GM21515 (cell line): ENCODE measurements at regions not wholly inside any gene's neighbourhood (a gene's known extent, or its start where the extent isn't known, plus 50 kb on each side); places are given as distances from the start of the nearest gene placed in this dataset.

Experiments used
- ATAC-seq: cut with Tn5 transposase; IDR thresholded peaks from one replicate; pipeline ENCODE4 v1.9.1; 2021; ENCODE audit not compliant: unreplicated experiment

DNA sequence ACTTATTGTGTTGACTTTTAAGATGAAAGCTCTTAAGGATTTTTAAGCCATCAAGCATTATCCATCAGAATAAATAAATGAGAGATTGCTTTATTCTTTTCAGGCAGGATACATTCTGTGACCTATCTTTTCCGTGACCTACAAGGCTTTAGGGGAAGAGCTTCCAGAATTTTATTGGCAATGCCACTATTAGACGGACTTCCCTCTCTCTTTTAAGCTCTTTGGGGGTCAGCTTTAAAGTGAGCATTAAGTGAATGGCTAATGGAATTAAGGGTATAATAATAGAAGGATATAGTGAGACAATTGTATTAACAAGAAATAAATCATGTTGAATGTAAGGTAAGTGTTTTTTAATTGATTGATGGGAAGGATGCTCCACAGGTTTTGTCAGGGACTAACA is 273.7 kb downstream of the GPAT3 start:
- ATAC-seq = no peak

DNA sequence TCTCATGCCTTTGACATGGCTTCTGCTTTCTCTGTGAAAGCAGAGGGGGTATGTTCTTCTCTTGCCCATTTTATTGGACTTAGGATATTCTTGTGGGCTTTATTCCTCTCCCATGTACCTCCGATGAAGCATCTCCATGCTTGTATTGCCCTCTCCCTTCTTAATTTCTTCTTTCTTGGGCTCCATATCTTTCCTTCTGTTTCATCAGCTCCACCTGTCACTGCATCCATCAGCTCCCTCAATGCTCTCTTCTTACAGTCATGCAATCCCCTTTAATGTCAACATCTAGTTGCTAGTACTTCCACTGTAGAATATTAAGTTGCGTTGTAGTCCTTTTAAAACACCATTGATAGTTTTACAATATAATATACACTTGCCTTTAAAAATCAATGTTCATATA is 257.6 kb downstream of the GPAT3 start:
- no peak for ATAC-seq

DNA sequence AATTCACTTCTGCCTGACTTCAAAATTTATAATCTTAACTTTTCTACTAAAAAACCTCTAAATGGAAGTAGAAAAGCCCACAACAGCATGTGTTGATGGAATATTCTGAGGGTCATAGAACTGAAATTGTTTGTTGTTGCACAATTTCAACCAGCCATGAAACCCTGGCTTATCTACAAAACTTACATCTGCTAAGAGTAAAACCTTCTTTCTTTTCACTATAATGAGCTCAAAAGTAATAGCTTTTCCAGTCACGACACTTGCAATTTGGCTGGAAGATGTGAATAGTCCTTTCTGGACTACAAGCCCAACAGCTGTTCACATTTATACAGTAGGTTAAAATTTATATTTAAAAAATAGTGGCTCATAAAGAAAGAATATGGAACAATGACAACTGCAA is 250.0 kb downstream of the GPAT3 start:
- ATAC-seq = no peak

DNA sequence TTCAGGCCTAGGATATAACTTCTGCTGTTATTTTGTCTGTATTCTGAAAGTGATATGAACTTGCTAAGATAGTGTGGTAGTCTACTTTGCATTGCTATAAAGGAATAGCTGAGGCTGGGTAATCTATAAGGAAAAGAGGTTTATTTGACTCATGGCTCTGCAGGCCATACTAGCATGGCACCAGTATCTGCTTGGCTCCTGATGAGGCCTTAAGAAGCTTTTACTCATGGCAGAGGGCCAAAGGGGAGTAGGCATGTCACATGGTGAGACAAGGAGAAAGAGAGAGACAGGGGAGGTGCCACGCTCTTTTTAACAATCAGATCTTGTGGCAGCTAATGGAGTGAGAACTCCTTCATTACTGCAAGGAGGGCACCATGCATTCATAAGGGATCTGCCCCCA is 247.3 kb downstream of the GPAT3 start:
- no peak for ATAC-seq

DNA sequence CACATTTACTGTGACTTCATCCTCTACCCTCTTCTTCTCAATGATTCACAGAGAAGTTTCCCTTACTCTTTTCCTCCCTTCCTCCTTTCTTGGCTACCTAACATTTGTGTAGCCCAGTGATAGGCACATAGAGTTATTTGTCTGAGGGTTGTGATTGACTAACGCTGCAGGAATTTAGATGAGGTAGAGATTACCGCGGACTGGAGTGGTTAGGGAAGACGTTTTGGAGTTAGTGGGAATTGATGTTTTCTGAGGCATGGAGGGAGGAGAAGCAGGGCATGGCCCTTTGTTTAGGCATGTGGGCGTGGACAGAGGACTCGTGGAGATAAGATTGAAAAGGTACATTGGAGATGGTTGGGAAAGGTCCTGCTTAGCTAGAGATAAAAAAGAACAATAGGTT is 246.7 kb downstream of the GPAT3 start:
- ATAC-seq = no peak

DNA sequence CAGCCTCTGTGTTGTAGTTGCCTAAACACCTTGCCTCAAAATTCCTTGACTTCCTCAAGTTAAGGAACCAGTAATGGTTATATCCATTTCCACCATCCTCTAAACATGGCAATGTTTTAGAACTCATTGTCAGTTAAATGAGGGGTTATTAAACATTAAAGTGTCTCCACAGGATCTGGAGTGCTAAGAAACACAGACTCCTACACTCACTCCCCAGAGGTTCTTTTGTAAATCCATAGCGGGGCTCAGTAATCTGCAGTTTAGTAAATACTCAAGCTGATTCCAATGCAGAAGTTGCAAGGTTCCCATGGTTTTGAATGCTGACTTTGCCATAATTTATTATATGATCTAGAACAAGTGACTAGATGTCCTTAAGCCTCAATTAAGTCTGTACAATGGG is 245.5 kb downstream of the GPAT3 start:
- no peak for ATAC-seq

DNA sequence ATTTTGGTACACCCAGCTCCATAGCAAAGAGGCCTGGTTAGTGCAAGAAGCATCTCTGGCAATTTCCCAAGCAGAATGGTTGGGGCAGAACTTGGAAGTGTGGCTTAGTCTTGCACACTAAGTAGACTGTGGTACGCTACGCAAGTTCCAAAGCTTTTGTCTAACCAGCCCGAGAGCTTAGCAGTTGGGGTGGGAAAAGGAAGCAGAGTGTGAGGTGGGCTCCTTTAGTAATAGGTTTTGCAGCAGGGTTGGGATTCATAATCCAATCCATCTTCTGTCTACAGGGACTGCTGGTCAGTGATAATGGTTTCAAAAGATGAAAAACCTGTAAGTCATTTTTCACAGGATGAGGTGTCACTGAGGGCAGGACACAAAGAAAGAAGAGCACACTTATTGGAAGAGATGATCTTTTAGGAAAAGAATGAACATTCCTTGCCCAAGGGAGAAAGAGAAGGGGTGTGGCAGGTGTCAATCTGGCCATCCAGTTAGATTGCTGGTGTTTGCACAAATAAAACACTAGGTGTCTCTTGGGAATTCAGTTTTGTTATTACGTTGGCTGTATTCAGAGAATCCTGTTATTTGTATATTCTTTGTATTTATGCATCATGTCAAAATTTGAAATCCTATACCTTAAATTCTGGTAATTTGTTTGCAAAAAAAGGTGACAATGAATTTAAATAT is 244.3 kb downstream of the GPAT3 start:
- ATAC-seq = no peak

DNA sequence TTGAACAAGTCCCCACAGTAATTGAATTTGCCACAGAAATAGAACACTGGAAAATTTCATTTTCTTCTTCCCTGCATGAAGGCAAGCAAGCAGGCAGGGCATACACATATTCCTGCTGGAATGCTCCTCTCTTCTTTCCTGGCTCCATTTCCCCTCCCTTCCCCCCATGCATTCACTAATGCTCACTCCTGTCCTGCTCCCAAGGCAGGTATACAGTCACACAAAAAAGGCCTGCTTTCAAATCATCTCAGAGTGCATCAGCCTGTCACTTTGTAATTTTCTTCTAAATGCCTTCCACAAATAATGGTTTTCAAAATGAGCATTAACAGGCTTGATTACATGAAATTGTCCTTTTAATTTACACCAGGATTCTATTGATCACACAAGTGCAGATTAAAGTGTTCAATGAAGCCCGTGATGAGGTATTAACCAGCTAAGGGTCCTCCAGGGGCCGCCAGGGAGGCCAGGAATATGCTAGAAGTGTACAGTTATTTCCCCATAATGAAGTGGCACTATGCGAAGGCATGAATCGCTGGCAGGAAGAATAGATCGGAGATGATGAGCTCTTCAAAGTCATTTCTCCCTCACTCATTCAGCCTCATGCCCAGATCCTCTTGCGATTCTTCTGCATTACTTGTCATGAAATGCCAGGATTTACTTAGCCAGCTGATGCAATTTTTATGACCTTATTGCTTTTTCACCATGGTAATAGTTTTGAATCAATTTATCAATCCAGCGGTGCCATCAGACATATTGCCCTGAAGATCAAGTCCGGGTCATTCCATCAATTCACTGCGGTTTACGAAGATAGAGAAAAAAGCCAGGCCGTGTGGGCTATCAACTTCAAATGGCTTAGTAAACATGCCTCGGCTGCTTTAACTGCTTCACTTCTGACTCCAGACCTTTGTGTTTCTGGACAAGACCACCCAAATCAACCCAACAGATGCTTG is 243.5 kb downstream of the GPAT3 start:
- ATAC-seq = no peak

DNA sequence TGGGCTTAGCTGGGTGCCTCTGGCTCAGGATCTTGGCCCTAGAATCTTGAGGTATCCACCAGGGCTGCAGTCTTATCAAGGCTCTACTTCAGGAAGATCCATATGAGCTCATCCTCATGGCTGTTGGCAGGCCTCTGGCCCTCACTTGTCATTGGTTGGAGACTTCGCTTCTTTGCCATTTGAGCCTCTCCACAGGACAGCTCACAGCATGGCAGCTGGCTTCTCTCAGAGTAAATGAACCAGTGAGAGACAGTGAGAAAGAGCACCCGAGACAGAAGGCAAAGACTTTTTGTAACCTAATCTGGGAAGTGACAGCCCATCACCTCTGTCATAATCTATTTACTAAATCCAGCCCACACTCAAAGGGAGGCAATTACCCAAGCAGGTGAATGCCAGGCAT is 236.8 kb downstream of the GPAT3 start:
- no peak for ATAC-seq

DNA sequence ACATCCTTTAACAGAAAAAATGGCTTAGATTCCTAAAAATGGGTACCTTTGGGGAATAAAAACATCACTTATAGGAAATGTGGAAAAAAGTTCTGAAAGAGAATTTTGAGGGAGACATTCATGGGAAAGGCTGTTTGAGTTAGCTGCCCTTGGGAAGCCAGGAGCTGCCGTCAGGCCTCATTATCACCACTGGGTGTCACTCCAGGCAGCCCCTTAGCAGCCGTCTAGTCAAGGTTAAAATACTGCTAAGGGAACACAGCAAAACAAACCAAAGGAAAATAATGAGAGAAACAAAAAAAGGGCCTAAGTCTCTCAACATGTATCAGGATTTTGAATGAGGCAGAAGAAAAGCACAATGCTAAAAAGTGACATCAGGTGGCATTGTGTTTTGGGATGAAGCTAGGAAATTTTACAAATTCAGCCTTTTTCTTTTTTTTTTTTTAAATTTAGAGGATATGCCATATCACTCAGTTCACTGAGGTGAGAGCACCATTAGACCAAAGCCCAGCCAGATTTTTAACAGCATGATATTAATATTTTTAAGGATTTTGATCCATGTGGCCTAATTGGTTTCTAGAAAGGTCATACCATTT is 235.3 kb downstream of the GPAT3 start:
- no peak for ATAC-seq

DNA sequence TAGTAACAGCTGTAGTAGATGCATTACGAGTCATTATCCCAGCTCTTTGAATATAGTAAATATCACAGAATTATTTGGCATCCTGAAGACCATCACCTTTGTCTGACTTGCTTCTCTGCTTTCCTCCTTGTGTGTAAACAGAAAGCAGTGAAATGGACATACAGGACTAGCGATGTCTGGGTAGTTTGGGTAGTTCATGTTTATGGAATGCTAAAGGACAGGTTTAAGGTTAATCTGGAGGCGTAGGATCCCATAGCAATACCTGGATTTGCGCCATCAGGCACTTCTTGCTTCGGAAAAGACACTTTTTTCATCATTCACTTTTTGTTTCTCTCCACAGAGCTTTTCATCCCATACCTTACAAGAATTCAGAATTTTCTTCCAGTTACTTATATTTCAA is 232.2 kb downstream of the GPAT3 start:
- no peak for ATAC-seq

DNA sequence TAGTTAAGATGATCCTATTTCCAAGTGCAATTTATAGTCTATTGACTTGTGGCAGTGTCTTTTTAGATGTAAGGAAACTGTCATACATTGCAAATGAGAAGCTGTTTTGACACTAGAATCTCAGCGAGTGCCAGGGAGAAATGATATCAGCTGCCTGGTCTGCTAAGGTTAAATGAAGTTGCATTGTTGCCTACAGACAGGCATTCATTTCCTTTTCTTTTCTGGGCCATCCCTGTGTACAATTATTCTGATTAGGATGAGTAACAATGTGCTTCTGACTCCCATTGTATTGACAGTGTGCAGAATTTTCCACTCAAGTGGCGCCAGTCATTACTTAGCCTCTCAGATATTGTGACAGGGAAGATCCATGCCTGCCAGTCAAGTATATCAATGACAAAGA is 231.2 kb downstream of the GPAT3 start:
- no peak for ATAC-seq

DNA sequence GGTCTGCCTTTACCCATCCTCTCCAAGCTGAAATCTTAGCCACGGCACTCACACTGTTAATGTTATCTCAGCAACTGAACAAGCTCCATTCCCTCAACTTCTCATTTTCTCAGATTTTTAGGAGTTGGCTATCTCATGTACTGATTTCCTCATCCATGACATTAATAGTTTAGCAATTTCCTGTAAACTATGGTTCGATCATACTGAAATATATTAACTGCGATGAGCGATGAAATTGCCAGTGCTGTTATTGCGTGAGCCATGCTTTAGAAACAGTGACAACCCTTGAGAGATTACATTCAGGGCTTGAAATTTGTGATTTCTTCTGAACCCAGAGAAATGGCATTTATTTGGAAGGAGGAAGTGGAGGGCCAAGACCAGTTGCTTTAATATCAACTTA is 223.7 kb downstream of the GPAT3 start:
- ATAC-seq = no peak

DNA sequence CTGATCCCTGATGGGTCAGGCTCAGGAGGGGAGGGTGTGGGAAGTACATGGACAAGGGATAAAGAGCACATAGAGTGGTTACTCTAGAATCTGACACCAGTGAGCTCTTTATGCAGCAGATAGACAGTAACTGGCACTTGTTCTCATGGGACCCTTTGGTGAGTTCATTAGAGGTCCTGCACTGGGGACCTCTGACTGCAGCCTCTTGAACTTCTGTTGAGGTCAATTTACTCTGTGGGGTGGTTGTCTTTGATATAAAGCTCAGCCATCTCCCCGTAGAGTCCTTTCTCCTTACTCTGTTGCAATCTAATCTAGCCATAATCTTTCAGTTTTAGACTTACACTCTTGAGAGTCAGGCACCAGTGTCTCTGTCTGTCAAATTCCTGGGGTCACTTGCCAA is 222.4 kb downstream of the GPAT3 start:
- ATAC-seq = no peak

DNA sequence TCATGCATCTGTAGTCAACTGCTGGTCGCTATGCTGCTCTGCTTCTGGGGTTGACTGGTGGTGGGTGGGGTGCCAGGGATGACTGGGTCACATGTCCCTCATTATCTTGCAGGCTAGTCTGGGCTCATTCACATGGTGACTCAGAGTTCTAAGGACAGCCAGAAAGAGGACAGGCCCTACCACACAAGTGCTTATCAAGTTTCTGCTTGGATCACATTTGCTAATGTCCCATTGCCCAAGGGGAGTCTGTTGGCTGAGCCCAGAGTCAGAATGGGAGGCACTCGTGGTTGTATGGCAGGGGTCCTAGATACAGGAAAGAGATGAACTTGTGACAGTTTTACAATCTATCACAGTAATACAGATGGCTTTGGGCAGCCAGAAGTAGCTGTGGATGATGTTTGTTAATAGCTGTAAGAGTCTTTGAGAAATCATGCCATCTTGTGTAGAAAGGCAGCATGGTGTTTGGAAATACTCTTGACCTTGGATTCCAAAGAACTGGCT is 221.3 kb downstream of the GPAT3 start:
- ATAC-seq = no peak

DNA sequence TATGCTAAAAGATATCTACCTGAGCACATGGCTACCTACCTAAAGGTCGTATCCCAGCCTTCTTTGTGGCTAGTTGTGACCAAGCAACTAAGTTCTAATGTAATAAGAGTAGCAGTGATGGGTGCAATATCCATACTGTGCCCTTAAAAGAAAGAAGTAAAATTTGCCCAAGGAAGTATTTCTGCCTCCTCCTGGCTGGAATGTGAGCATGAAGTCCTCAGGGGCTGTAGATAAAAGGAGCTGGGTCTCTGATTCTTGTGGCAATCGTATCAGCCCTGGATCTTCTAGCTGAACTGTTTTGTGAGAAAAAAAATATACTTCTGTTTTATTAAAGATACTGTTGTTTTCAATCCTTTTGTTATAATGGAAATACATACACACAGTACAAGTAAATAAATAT is 217.4 kb downstream of the GPAT3 start:
- no peak for ATAC-seq

DNA sequence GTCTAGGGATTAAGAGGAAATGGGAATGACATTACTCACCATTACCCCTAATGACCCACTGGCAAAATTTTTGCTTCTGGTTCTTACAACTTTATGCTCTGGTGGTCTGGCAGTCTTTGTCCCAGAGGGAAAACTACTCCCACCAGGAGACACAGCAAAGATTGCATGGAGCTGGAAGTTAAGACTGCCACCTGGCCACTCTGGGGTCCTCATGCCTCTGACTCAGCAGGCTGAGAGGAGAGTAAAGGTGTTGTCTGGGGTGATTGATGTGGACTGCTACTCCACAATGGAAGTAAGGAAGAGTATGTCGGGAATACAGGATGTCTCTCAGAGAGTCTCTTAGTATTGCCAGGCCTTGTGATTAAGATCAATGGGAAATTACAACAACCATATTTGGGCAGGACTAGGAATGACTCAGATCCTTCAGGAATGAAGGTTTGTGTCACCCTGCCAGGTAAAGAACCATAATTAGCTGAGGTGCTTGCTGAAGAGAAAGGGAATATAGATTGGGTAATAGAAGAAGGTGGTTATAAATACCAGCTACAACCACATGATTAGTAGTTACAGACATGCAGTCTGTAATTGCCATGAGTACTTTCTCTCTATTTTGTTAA is 215.5 kb downstream of the GPAT3 start:
- ATAC-seq = no peak

DNA sequence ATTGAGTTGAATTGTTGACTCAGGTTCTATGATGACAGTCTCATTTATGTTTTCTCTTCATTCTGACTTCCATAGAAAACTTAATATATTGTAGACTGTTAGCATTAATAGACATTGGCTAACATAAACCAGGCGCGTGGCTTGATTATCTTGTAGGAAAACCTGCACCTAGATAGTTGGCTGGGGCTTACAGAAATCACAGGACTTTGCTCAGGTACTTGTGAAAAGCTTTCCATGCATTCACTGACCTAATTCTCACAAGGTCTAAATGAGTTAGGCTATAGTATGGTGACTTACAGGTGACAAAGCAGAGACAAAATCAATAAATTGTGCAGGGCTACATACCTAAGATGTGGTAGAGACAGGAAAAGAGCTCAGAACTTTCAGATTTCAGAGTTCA is 212.8 kb downstream of the GPAT3 start:
- ATAC-seq = no peak

DNA sequence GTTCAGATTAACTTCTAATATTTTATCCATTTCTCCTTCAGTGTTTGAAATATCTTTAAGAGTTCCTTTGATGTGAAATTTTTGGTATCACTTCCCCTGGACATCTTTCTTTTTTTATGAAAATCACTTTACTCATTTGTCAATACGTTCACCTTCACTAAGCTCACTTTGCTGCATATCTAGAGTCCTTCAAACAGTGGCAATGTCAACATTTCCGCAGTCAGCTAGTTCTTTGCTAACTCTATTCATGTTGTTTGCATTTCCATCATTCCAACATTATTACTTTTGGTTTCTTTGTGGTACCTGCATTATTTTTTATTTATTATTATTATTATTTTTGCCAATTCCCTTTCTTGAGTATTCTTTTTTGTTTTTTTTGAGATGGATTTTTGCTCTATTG is 203.0 kb downstream of the GPAT3 start:
- no peak for ATAC-seq

DNA sequence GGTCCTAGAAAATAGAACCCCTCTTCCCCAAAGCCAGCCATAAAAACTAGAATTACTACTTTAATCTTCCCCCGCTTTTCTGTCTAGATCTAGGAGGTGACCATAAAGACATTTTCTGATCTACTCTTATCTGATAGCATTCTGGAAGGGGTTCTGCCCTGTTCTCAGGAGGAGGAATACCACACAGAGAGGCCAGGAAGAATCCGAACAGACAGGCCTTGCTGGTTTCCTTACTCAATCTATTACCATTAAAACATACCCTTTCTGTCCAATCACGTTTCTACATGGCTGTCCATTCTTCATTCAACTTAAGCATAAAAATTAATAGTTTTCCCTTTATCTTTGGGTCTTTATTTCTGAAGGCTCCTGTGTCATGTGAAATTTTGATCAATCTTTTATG is 198.7 kb downstream of the GPAT3 start:
- ATAC-seq = no peak

DNA sequence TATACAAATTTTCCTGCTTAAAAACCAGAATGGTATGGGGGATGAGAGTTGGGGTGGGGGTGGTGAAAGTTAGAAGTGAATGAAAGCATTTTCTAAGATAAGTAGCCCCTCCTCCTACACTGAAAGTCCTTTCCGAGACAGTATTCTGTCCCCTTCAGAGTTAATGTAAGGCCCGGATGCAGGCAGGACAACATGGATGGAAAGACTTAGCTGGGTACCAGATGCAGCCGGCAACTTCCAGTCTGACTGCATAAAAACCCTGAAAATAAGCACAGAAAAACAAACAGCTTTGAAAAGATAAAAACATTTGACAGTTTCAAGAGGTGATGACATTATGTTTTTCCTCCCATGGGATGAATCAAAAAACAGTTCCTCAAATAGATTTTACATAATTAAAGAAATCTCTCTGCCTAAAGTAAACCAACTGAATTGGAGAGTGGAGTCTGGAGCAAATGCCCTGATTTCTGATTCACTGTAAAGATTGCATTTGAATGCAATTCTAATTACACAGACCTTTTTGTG is 196.3 kb downstream of the GPAT3 start:
- no peak for ATAC-seq
